GM18526 (cell line): ENCODE measurements at regions not wholly inside any gene's neighbourhood (a gene's known extent, or its start where the extent isn't known, plus 50 kb on each side); places are given as distances from the start of the nearest gene placed in this dataset.

Source experiments
- POLR2A ChIP-seq: IDR thresholded peaks from 3 replicates; pipeline ENCODE4 v1.6.1; 2011; ENCODE audit not compliant: insufficient read length; ENCODE audit errors: extremely low read depth

DNA sequence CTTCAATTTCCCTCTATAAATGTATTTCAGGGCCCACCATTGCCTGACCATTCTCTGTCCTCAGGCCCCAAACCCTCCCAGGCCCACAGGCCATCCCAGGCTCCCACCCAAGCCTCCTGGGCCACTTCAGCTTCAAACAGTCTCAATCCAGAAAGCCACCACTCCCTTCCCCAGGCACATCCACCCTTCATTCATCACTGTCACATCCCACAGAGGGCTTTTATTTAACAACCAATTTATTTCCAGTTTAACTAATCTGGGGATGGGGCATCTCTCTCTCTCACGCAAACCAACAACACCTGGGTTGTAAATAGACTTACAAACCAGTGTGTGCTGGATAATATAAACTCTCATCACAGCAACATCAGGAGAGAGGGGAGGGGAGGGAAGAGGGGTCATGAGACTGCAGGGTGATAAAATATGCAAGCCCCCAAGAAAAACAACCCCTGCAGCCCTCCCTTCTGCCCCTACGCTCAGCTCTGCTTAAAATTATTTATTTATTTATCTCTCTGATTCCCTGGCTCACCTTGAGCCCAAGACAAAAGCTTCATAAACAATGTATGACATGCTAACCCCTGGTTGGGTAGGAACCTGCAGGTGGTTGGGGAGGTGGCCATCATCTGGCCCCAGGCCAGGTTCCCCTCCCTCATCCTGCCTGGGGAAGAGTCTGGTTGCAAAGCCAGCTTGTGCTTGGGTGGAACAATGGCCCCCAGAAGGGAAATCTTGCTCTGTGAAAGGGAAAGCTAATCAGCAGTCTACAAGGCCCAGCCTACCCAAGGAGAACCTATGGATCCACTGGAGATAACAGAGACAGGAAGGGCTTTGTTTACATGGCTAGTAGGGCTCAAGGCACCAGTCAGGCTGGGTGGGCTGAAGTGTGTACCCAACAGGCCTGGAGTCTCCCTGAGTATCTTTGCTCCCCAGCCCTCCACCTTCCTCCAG lies 359.2 kb downstream of the BUD13 start:
- TF ChIP-seq POLR2A, result no peak

DNA sequence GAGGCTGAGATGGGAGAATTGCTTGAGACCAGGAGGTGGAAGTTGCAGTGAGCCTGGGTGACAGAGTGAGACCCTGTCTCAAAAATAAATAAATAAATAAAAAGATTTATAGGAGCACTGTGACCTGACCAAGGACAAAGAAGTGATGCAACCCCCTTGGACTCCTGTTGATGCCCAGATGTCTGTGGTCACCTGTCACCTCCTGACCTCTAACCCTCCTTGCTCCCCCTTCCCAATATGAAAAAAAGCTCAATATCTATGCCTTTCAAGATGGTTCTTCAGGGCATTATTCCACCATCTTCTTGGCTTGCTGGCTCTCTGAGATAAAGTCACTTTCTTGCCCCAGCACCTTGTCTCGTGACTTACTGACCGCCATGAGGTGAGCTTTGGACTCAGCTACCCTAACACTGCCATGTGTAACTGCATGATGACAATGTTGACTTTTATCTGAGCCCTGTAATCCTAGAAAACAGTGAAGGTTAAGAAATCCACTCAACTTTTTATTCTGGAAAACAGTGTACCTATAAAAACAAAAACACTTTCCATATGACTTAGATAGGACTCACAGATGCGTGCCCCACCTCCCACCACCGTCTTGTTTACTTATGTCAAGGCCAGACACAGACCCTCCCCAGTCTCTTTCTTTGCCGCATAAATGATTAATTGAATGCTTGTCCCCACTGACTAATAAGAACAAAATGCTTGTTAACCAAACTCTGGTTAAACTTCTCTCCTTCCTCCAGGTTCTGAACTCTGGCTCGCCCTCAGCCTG lies 360.5 kb downstream of the BUD13 start:
- no peak for TF ChIP-seq POLR2A

DNA sequence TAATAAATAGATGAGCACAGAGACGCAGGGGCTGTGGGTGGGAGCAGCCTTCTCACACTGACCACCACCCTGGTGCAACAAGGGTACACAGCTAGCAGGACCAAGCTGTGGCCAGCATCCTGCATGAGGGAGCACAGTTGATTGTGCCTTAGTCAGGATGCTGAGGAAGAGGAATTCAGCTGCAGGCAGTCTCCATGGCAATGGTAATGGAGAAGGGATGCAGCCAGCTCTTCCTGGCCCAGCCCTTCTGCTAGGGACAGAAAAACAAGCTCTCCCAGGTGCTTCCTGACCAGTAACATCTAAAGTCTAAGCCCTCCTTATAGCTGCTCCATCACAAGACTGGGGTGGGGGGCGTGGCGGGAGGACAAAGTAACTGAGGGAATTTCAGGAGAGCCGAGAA lies 363.5 kb downstream of the BUD13 start:
- no peak for TF ChIP-seq POLR2A

DNA sequence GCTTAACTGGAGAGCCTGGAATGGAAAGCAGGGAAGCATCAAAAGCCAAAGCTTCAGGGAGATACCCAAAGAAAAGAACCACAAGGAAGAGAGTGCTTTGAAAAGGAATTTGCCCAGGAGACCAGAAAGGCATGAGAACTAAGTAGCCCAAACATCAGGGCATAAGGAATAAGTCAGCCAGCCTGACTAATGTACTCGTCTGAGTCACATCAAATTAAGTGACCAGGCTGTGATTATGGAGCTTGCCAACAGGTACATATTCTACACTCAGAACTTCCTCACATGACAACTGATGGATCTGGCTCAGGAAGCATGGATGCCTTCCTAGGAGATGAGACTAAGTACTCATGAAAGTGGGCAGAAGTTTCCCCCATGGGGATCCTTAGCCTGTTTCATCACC lies 366.7 kb downstream of the BUD13 start:
- no peak for TF ChIP-seq POLR2A

DNA sequence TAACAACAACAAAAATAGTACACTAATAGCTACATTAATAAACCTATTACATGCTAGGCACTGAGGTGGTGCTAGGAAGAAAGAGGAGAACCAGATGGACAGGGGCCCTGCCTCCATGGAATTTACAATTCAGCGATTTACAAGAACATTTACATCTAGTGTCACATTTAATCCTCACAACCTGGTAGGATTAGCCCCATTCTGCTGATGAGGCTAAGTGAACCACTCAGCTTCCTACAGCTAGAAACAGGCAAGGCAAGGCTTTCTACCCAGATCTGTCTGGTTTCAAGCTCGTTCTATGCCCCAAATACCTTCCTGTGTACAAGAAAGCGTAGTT lies 368.4 kb downstream of the BUD13 start:
- TF ChIP-seq POLR2A, result no peak

DNA sequence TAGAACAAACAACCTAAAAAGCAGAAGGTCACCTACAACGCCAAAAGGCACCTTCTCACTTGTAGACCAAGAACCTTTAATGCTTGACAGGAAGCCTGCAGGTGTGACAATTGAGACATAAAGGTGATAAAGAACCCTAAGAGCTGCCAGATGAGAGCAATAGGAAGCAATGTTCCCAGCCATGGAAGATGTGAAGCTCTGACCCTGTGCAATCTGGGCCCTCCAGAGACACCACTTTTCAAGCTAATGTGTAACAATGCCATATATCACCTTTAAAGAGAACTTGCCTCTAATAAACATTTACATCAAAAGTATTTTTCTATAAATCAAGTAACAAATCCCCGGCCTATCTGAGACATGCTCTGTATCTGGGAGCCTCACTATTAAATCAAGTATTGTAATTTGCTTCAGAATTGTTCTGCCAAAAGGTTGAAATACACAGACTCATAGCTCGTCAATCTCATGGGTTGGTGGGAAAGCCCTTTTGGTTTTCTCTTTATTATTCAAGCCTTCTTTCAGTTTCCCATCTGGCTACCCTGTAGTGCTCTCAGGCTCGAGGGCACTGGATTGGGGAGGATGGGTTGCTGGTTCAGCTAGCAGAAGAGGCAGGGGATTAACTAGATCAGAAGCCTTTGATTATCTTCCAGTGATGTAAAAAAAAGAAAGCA lies 368.9 kb downstream of the BUD13 start:
- no peak for TF ChIP-seq POLR2A

DNA sequence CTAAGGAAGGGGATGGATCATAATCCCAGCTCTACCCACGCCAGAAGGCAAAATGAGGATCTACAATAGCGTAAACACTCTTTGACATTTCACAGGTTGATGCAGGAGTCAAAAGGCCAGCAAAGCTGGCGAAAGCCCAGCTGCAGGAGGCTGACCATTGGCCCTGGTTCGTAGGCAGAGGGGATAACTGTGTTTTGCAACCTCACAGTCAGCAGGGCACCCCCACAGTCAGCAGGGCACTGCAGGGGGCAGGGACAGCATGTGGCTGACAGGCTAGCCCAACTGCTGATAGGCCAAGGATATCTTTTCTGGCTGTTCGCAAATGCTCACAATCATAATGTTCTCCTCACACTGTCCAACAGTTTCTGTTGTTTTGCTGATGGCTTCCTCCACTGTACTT lies 372.7 kb downstream of the BUD13 start:
- no peak for TF ChIP-seq POLR2A

DNA sequence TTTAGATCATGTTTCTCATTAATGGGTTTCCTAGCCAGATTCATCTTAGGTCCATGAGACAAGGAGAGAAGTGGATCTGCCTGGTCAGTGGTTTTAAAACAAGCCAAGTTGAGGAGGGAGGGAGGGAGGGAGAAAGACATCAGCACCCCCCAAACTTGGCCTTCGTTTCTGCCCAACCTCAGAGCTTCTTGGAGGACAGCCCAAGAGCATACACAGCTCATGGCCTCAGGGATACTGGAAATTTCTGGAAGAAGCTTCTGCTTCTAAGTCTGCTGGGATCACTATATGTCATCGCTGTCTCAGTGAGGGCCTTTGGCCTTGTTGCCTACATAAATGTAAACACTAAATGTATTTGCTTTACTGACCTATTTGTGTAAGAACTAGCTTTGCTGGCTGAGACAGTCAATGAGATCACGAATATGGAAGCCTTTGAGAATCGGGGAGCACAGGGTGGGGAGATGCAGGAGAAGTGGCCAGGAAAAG lies 375.1 kb downstream of the BUD13 start:
- no peak for TF ChIP-seq POLR2A

DNA sequence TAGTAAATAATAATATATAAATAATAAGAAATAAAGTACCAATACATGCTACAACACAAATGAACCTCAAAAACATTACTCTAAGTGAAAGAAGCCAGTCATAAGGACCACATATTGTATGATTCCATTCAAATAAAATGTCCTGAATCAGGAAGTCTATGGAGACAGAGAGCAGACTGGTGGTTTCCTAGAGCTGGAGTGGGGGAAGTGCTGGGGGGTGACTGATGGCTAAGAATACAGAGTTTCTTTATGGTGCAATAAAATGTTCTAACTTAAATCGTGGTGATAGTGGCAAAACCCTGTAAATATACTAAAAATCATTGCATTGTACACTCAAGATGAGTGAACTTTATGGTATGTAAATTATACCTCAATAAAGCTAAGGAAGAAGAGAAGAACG lies 376.5 kb downstream of the BUD13 start:
- no peak for TF ChIP-seq POLR2A

DNA sequence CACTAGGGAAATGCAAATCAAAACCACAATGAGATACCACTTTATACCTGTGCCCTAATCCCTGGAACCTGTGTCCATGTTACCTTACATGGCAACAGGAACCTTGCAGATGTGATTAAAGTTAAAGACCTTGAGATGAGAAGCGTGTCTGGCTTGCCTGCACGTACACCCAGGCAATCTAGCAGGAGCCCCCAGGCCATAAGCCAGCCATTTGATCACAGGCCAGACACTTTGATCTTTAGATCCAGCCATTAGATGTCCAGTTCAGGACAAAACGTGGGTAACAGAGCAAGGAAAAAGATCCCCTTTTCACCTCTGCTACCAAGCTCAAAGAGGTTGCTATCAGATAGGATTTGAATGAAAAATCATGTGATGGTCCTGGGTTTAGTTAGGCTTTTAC lies 378.8 kb downstream of the BUD13 start:
- TF ChIP-seq POLR2A, result no peak

DNA sequence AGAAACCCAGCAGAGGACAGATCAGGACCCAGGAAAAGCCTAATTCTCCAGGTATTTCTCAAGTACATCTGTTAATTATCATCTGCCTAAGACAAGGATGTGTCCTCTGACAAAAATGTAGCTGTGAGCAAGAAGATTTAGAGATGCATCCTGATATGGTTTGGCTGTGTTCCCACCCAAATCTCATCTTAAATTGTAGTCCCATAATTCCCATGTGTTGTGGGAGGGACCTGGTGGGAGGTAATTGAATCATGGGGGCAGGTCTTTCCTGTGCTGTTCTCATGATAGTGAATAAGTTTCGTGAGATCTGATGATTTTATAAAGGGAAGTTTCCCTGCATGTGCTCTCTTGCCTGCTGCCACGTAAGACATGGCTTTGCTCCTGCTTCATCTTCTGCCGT lies 381.8 kb downstream of the BUD13 start:
- TF ChIP-seq POLR2A, result no peak

DNA sequence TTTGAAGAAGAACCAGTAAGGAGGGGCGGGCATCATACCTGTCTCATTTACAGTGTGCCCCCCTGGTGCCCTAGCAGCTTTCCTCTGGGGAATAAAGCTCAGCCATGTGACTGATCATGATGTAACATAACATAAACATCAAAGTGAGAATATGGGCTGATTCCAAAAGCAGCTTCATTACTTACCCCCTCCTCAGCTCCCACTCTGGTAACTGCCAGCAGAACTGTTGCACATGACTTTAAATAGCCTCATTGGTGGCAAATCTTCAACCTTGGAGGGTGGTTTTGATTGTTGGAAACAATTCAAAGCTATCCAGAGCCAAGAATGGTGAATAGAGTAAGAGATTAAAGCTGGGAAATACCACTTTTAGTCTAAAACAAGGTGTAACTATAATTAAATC lies 384.6 kb downstream of the BUD13 start:
- TF ChIP-seq POLR2A, result no peak

DNA sequence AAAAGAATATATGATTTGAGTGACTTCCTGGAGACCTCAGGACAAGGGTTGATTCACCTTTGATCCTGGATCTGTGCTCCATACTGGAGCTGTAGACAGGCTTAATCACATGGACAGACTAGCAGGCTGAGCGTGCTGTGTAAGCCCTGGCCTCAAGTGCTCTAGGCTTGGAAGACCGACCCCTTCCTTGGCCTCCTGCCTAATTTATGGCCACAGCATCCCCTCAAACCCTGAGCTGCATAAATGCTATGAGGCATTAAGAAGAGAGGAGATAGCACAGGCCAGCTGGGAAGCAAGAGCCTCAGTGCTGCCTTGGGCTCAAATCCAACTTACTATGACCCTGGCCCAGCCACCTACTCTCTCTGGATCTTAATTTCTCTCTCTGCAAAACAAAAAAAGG lies 385.1 kb downstream of the BUD13 start:
- no peak for TF ChIP-seq POLR2A

DNA sequence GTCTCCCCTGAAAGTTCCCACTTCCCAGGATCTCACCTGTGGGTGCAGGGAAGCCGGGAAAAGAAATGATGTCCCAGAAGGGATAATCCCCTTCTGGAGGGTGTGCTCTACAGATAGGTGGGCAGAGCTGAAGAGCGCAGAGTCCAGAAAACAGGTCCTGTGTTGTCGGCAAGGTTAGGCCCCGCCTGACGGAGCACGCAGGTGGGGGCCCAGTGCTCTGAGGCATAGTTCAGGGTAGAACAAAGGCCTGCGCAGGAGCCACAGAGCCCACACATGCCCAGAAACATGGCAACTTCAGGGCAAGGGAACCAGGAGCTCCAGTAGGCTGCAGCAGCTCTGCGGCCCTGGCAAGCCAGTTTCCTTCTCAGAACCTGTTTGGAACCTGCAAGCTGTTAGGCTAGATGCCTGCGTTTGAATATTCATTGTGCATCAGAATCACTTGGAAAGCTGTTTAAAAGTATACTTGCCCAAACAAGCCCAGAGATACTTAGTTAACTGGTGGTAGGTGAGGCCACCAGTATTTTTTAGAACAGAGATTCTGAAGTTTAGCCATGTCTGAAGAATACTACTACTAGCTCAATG lies 386.6 kb downstream of the BUD13 start:
- no peak for TF ChIP-seq POLR2A

DNA sequence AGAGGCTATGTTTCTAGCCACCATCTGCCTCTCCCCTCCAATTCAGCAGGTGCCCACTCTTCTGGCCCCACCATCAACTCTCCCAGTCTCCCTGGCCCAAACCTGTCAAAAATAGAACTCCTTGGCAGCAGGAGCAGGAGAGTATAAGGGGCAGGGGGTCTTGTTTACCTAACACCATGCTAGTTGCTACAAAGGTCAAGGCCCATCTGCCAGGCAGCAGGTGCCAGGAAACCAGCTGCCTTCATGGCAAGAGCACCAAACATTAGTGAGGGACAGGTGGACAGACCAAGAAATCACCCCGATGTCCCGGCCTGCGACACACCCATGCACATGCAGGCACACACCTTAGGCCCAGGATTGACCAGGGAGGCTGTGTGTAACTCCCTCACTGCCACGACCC lies 387.9 kb downstream of the BUD13 start:
- no peak for TF ChIP-seq POLR2A
